ENCODE measurements at regions not wholly inside any gene's neighbourhood (a gene's known extent, or its start where the extent isn't known, plus 50 kb on each side); places are given as distances from the start of the nearest gene placed in this dataset.

DNA sequence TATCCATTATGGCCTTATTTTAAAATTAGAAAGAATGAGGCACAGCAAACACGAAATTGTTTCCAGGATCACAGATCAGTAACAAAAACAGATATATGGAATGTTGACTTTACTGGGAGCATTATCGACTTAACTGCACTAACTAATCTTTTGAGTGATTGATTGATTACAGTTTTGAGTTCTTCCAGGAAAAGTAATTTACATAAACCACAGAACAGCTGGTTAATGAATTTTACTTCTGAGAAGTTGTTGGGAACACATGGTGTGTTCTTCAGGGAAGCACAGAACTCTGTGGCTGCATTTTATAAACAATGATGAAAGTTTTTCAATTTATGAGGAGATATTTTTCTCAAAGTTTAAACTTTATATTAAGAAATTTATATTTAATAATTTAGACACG, 802.4 kb upstream of the ACO1 start (continued):
- TF ChIP-seq, protein P1, sequence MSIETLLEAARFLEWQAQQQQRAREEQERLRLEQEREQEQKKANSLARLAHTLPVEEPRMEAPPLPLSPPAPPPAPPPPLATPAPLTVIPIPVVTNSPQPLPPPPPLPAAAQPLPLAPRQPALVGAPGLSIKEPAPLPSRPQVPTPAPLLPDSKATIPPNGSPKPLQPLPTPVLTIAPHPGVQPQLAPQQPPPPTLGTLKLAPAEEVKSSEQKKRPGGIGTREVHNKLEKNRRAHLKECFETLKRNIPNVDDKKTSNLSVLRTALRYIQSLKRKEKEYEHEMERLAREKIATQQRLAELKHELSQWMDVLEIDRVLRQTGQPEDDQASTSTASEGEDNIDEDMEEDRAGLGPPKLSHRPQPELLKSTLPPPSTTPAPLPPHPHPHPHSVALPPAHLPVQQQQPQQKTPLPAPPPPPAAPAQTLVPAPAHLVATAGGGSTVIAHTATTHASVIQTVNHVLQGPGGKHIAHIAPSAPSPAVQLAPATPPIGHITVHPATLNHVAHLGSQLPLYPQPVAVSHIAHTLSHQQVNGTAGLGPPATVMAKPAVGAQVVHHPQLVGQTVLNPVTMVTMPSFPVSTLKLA (IDR thresholded peaks at IDR 0.05): no peak
- TF ChIP-seq ZNF12 (CRISPR knock-in tag; IDR thresholded peaks at IDR 0.05) (no peak), ZNF709 (CRISPR knock-in tag; IDR thresholded peaks at IDR 0.05) (no peak), ZNF660 (CRISPR knock-in tag; IDR thresholded peaks at IDR 0.05; ENCODE audit: borderline replicate concordance, low read depth) (no peak), KLF12 (CRISPR knock-in tag; IDR thresholded peaks at IDR 0.05; ENCODE audit: borderline replicate concordance) (no peak), ARID2 (CRISPR knock-in tag; IDR thresholded peaks at IDR 0.05; ENCODE audit: borderline replicate concordance) (no peak), AHR (CRISPR knock-in tag; IDR thresholded peaks at IDR 0.05) (no peak), ZNF234 (CRISPR knock-in tag; conservative IDR thresholded peaks at IDR 0.05) (no peak)

DNA sequence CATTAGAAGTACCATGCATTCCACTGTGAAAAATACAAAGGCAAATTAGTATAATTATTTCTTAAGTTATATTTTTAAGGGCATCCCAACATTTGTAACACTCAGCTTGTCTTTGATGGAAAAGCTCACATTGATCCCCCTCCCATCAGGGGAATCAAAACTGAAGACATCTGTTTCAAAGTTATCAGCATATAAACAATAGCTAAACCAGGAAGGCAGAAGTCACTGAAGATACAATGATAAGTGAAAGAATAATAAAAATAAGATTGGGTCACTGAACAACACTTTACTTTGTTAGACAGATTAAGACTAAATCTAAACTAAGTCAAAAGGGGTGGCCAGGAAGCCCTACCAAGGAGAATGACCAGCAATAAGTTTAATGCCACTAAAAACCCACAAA, 801.9 kb upstream of the ACO1 start:
- Histone ChIP-seq H3K9ac (ENCODE audit: insufficient read depth, low read depth, low read length) (no peak overlapping the region), H3K79me2 (ENCODE audit: insufficient read depth, low read length) (no peaks in the 10 kb centered on the region), H3K4me2 (ENCODE audit: low read depth, low read length) (no peak overlapping the region), H3K9me3 (ENCODE audit: low read length) (no peaks in the 10 kb centered on the region), H2AFZ (ENCODE audit: low read length) (no peak overlapping the region), H3K27me3 (ENCODE audit: control insufficient read depth in 1 of 2, insufficient read depth in 2 of 2, low read length in 2 of 2) (no peaks in the 10 kb centered on the region), H3K4me3 (replicated peaks in 1 of 3; ENCODE audit: insufficient read depth in 1 of 3, low read depth in 2 of 3, low read length in 3 of 3) (no peak overlapping the region), H3K4me1 (ENCODE audit: insufficient read depth, low read length) (no peaks in the 10 kb centered on the region), H4K20me1 (ENCODE audit: insufficient read depth, low read length) (no peaks in the 10 kb centered on the region), H3K27ac (ENCODE audit: extremely low read length, insufficient read depth, low read length) (no peak overlapping the region), H3K36me3 (replicated peaks in 1 of 2; ENCODE audit: control insufficient read depth in 1 of 2, insufficient read depth in 2 of 2, low read length in 2 of 2) (no peaks in the 10 kb centered on the region)
- ATAC-seq (no peak), FAIRE-seq (no peak), DNase-seq (ENCODE audit: low spot score) (no peak)
- intact Hi-C loops (cut with micrococcal nuclease; ENCODE audit: unreplicated experiment) (no loop called here), in situ Hi-C loops (cut with HindIII; ENCODE audit: extremely low pct_ligation_motif_present, low pct_unique_long_range_greater_than_20kb) (no loop called here)
- ChIA-PET POLR2A (no interaction called here), CTCF (ENCODE audit: low intra/inter-chr PET ratio, low total read pairs) (no interaction called here)
- TF ChIP-seq SMC3 (IDR thresholded peaks at IDR 0.05; ENCODE audit: low read length): no peak
- no peak for TF ChIP-seq POLR2AphosphoS2 (IDR thresholded peaks at IDR 0.05; ENCODE audit: low read depth, low read length)
- no peak for TF ChIP-seq KLF16 (CRISPR knock-in tag; IDR thresholded peaks at IDR 0.05)
- TF ChIP-seq EED (CRISPR knock-in tag; IDR thresholded peaks at IDR 0.05): no peak
- TF ChIP-seq ZNF678 (CRISPR knock-in tag; IDR thresholded peaks at IDR 0.05): no peak
- TF ChIP-seq, protein P2, sequence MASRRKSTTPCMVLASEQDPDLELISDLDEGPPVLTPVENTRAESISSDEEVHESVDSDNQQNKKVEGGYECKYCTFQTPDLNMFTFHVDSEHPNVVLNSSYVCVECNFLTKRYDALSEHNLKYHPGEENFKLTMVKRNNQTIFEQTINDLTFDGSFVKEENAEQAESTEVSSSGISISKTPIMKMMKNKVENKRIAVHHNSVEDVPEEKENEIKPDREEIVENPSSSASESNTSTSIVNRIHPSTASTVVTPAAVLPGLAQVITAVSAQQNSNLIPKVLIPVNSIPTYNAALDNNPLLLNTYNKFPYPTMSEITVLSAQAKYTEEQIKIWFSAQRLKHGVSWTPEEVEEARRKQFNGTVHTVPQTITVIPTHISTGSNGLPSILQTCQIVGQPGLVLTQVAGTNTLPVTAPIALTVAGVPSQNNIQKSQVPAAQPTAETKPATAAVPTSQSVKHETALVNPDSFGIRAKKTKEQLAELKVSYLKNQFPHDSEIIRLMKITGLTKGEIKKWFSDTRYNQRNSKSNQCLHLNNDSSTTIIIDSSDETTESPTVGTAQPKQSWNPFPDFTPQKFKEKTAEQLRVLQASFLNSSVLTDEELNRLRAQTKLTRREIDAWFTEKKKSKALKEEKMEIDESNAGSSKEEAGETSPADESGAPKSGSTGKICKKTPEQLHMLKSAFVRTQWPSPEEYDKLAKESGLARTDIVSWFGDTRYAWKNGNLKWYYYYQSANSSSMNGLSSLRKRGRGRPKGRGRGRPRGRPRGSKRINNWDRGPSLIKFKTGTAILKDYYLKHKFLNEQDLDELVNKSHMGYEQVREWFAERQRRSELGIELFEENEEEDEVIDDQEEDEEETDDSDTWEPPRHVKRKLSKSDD (CRISPR knock-in tag; IDR thresholded peaks at IDR 0.05; ENCODE audit: low read depth): no peak
- TF ChIP-seq ZNF619 (CRISPR knock-in tag; IDR thresholded peaks at IDR 0.05): no peak
- no peak for TF ChIP-seq ETV5 (CRISPR knock-in tag; IDR thresholded peaks at IDR 0.05; ENCODE audit: borderline replicate concordance)
- no TSS peak for BruUV-seq (replicated peaks)
